Neural cell (in vitro differentiated cells): ENCODE measurements at regions not wholly inside any gene's neighbourhood (a gene's known extent, or its start where the extent isn't known, plus 50 kb on each side); places are given as distances from the start of the nearest gene placed in this dataset.

Experiments used
- H2AFZ ChIP-seq: fragments of 200-600, 300-800 bp; sonication (generic), shearing (Covaris generic); 2 replicates; pipeline ENCODE4 v1.6.0; 2014; ENCODE audit warnings: low read depth, mild to moderate bottlenecking, antibody characterized with exemption, low read length, moderate library complexity
- H3F3A ChIP-seq: fragments of 200-600 bp; shearing (Covaris generic); 2 replicates; pipeline ENCODE4 v1.6.1; 2016; ENCODE audit warnings: mild to moderate bottlenecking, moderate library complexity, mixed read lengths, antibody characterized with exemption, low read length; ENCODE audit not compliant: insufficient read depth, poor library complexity, severe bottlenecking
- H3K27ac ChIP-seq: fragments of 200-600, 300-800 bp; sonication (generic), shearing (Covaris generic); 2 replicates; pipeline ENCODE4 v1.5.1; 2014; ENCODE audit warnings: mild to moderate bottlenecking, low read length, moderate library complexity
- H3K27me3 ChIP-seq: fragments of 300-800, 200-600 bp; sonication (generic), shearing (Covaris generic); 2 replicates; pipeline ENCODE4 v1.6.0; 2014; ENCODE audit warnings: mild to moderate bottlenecking, low read depth, low read length, moderate library complexity; ENCODE audit not compliant: insufficient read depth
- H3K36me3 ChIP-seq: fragments of 300-800, 200-600 bp; sonication (generic), shearing (Covaris generic); 2 replicates; pipeline ENCODE4 v1.5.1; 2014; ENCODE audit warnings: mild to moderate bottlenecking, antibody characterized with exemption, low read length, moderate library complexity; ENCODE audit not compliant: insufficient read depth
- H3K4me2 ChIP-seq: fragments of 300-800, 200-600 bp; sonication (generic), shearing (Covaris generic); 2 replicates; pipeline ENCODE4 v1.6.0; 2014; ENCODE audit warnings: mild to moderate bottlenecking, low read length
- H3K4me3 ChIP-seq: fragments of 300-800, 200-600 bp; sonication (generic), shearing (Covaris generic); 2 replicates; pipeline ENCODE4 v1.5.1; 2014; ENCODE audit warnings: mild to moderate bottlenecking, low read length, moderate library complexity
- H3K79me2 ChIP-seq: fragments of 200-600 bp; shearing (Covaris generic); replicated peaks from 2 replicates; pipeline ENCODE4 v1.6.0; 2014; ENCODE audit warnings: mild to moderate bottlenecking, low read length, moderate library complexity; ENCODE audit not compliant: insufficient read depth
- H3K9ac ChIP-seq: fragments of 300-800, 200-600 bp; sonication (generic), shearing (Covaris generic); 2 replicates; pipeline ENCODE4 v1.6.1; 2016; ENCODE audit warnings: mild to moderate bottlenecking, low read length, mixed read lengths
- H3K9me2 ChIP-seq: fragments of 200-600 bp; shearing (Covaris generic); 2 replicates; pipeline ENCODE4 v1.6.1; 2016; ENCODE audit warnings: mild to moderate bottlenecking, low read length, mixed read lengths; ENCODE audit not compliant: insufficient read depth
- H3K9me3 ChIP-seq: fragments of 200-600, 300-800 bp; sonication (generic), shearing (Covaris generic); 2 replicates; pipeline ENCODE4 v1.6.1; 2016; ENCODE audit warnings: mild to moderate bottlenecking, mixed run types, low read length, moderate library complexity, mixed read lengths
- H4K20me1 ChIP-seq: fragments of 200-600 bp; shearing (Covaris generic); 2 replicates; pipeline ENCODE4 v1.6.1; 2016; ENCODE audit warnings: mild to moderate bottlenecking, mixed run types; ENCODE audit not compliant: insufficient read depth
- EP300 ChIP-seq: fragments of 450-650 bp; conservative IDR thresholded peaks from 2 replicates; pipeline ENCODE4 v1.6.1; 2014; ENCODE audit warnings: antibody characterized with exemption, mild to moderate bottlenecking, moderate library complexity; ENCODE audit not compliant: poor library complexity, severe bottlenecking
- EZH2 ChIP-seq: fragments of 200-600, 300-800 bp; shearing (Covaris generic), sonication (generic); IDR thresholded peaks from 2 replicates; pipeline ENCODE4 v1.6.1; 2014; ENCODE audit warnings: antibody characterized with exemption, low read length, borderline replicate concordance, mild to moderate bottlenecking; ENCODE audit not compliant: insufficient read depth, poor library complexity, severe bottlenecking
- MXI1 ChIP-seq: fragments of 450-650 bp; conservative IDR thresholded peaks from 2 replicates; pipeline ENCODE4 v1.6.1; 2014; ENCODE audit warnings: antibody characterized with exemption, mild to moderate bottlenecking; ENCODE audit not compliant: poor library complexity, severe bottlenecking
- POLR2AphosphoS5 ChIP-seq: IDR thresholded peaks from 2 replicates; pipeline ENCODE4 v1.6.1; 2012
- RAD21 ChIP-seq: fragments of 450-650 bp; conservative IDR thresholded peaks from 2 replicates; pipeline ENCODE4 v1.6.1; 2014; ENCODE audit warnings: antibody characterized with exemption, mild to moderate bottlenecking, moderate library complexity
- SMC3 ChIP-seq: fragments of 450-650 bp; conservative IDR thresholded peaks from 2 replicates; pipeline ENCODE4 v1.6.1; 2014; ENCODE audit warnings: antibody characterized with exemption, mild to moderate bottlenecking, moderate library complexity; ENCODE audit not compliant: poor library complexity
- TAF1 ChIP-seq: IDR thresholded peaks from 2 replicates; pipeline ENCODE4 v1.6.1; 2012; ENCODE audit warnings: low read depth
- TF ChIP-seq, protein P1 (sequence below): fragments of 450-650 bp; IDR thresholded peaks from 2 replicates; pipeline ENCODE4 v1.5.1; 2014; ENCODE audit warnings: antibody characterized with exemption, mild to moderate bottlenecking, moderate library complexity; ENCODE audit not compliant: poor library complexity, severe bottlenecking
- TF ChIP-seq, protein P2 (sequence below): IDR thresholded peaks from 2 replicates; pipeline ENCODE4 v1.6.1; 2012; ENCODE audit warnings: borderline replicate concordance

DNA sequence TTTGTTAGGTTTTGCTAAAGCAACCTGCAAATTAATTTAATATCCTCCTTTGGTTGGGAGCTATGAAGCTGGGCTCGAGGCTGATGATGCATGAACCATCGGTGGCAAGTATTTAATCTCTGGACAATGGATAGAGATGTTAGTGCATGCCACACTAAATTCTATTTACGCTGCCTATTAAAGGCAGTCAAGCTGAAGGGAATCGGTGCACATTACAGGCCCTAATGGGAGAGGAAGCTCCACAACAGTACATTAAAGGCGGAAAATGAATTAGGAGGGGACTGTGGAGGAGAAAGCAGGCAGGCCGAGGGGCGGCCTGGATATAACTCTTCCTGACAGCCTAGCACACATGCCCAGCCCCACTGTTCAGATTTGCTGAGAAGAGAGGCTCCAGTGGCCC, 132.4 kb upstream of the MAFB start:
- Histone ChIP-seq H3F3A (no peaks in the 10 kb centered on the region), H3K9ac (no peak overlapping the region)

DNA sequence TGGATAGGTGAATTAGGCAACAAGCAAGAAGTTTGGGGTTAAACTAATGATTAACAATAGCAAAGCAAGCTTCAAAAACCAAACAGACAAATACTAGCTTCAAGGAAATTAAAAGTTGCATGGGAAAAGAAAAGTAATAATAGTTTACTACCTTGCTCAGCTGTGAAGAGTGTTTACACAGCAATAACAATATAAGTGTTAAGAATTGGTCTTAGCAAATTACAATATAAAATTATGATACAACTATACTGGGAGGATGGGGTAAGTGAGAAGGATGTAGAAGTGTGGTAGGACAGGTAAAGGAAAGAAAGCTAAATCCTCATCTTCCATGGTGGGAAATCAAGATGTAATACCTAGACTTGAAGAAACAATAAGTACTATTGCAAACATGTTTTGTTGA, 137.7 kb upstream of the MAFB start:
- Histone ChIP-seq H3K4me3 (no peak overlapping the region), H3K9me3 (no peaks in the 10 kb centered on the region), H3K79me2 (no peaks in the 10 kb centered on the region), H3K4me2 (no peak overlapping the region), H3K9ac (no peak overlapping the region), H3F3A (no peaks in the 10 kb centered on the region), H2AFZ (no peak overlapping the region), H3K27ac (no peak overlapping the region), H3K27me3 (no peaks in the 10 kb centered on the region), H4K20me1 (no peaks in the 10 kb centered on the region), H3K36me3 (no peaks in the 10 kb centered on the region), H3K9me2 (no peaks in the 10 kb centered on the region)
- TF ChIP-seq SMC3 (no peak), MXI1 (no peak), EP300 (no peak), POLR2AphosphoS5 (no peak), EZH2 (no peak), RAD21 (no peak), TAF1 (no peak)
- TF ChIP-seq, protein P1, sequence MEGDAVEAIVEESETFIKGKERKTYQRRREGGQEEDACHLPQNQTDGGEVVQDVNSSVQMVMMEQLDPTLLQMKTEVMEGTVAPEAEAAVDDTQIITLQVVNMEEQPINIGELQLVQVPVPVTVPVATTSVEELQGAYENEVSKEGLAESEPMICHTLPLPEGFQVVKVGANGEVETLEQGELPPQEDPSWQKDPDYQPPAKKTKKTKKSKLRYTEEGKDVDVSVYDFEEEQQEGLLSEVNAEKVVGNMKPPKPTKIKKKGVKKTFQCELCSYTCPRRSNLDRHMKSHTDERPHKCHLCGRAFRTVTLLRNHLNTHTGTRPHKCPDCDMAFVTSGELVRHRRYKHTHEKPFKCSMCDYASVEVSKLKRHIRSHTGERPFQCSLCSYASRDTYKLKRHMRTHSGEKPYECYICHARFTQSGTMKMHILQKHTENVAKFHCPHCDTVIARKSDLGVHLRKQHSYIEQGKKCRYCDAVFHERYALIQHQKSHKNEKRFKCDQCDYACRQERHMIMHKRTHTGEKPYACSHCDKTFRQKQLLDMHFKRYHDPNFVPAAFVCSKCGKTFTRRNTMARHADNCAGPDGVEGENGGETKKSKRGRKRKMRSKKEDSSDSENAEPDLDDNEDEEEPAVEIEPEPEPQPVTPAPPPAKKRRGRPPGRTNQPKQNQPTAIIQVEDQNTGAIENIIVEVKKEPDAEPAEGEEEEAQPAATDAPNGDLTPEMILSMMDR, result no peak
- TF ChIP-seq, protein P2, sequence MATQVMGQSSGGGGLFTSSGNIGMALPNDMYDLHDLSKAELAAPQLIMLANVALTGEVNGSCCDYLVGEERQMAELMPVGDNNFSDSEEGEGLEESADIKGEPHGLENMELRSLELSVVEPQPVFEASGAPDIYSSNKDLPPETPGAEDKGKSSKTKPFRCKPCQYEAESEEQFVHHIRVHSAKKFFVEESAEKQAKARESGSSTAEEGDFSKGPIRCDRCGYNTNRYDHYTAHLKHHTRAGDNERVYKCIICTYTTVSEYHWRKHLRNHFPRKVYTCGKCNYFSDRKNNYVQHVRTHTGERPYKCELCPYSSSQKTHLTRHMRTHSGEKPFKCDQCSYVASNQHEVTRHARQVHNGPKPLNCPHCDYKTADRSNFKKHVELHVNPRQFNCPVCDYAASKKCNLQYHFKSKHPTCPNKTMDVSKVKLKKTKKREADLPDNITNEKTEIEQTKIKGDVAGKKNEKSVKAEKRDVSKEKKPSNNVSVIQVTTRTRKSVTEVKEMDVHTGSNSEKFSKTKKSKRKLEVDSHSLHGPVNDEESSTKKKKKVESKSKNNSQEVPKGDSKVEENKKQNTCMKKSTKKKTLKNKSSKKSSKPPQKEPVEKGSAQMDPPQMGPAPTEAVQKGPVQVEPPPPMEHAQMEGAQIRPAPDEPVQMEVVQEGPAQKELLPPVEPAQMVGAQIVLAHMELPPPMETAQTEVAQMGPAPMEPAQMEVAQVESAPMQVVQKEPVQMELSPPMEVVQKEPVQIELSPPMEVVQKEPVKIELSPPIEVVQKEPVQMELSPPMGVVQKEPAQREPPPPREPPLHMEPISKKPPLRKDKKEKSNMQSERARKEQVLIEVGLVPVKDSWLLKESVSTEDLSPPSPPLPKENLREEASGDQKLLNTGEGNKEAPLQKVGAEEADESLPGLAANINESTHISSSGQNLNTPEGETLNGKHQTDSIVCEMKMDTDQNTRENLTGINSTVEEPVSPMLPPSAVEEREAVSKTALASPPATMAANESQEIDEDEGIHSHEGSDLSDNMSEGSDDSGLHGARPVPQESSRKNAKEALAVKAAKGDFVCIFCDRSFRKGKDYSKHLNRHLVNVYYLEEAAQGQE, result no peak

More for the DNA sequence above, 132.4 kb upstream of the MAFB start:
- no peaks in the 10 kb centered on the region for H4K20me1 ChIP-seq
- no peak overlapping the region for H3K4me3 ChIP-seq
- no peak overlapping the region for H3K27ac ChIP-seq
- no peaks in the 10 kb centered on the region for H3K9me2 ChIP-seq
- H3K9me3 ChIP-seq, result no peaks in the 10 kb centered on the region
- TF ChIP-seq EP300, result no peak
- TF ChIP-seq RAD21, result no peak
- TF ChIP-seq SMC3, result no peak
- TF ChIP-seq, protein P1, result no peak
- no peak for TF ChIP-seq EZH2
- TF ChIP-seq MXI1, result no peak
- no peak for TF ChIP-seq POLR2AphosphoS5
- TF ChIP-seq, protein P2, result no peak
- no peak for TF ChIP-seq TAF1
- no peaks in the 10 kb centered on the region for H3K79me2 ChIP-seq
- no peak overlapping the region for H3K4me2 ChIP-seq
- no peaks in the 10 kb centered on the region for H3K27me3 ChIP-seq
- H2AFZ ChIP-seq, result no peak overlapping the region
- no peaks in the 10 kb centered on the region for H3K36me3 ChIP-seq
